Esophagus squamous epithelium (tissue), 5 donors: ENCODE measurements at regions not wholly inside any gene's neighbourhood (a gene's known extent, or its start where the extent isn't known, plus 50 kb on each side); places are given as distances from the start of the nearest gene placed in this dataset.

Source experiments
- DNase-seq: peaks from one replicate; lab custom pipeline; 2025; lab: John Stamatoyannopoulos, UW
- H3K27ac ChIP-seq, 4 donors: fragments of 200-600 bp; sonication (generic); one replicate each; pipeline ENCODE4 v1.5.1; 2016 to 2019; ENCODE audit warnings: mild to moderate bottlenecking in 1 of 4
- H3K27me3 ChIP-seq, 4 donors: fragments of 200-600 bp; sonication (generic); 1 replicate in 3 of 4; 2 replicates in 1 of 4; pipeline versions ENCODE4 v1.5.1 to v1.6.0; 2017 to 2021; ENCODE audit warnings: antibody characterized with exemption in 1 of 4
- H3K36me3 ChIP-seq, 3 donors: fragments of 200-600 bp; sonication (generic); one replicate each; pipeline ENCODE4 v1.5.1; 2016 to 2019
- H3K4me1 ChIP-seq, 3 donors: fragments of 200-600 bp; sonication (generic); one replicate each; pipeline ENCODE4 v1.5.1; 2017 to 2019
- H3K4me3 ChIP-seq, 4 donors: fragments of 200-600 bp; sonication (generic); 1 replicate in 3 of 4; 2 replicates in 1 of 4; pipeline ENCODE4 v1.5.1; 2016 to 2019; ENCODE audit warnings: mild to moderate bottlenecking in 2 of 4, moderate library complexity in 1 of 4
- H3K9me3 ChIP-seq, 3 donors: fragments of 200-600 bp; sonication (generic); one replicate each; pipeline ENCODE4 v1.5.1; 2016 to 2019
- POLR2A ChIP-seq, 4 donors: fragments of 450-650 bp; IDR thresholded peaks; one replicate each; pipeline ENCODE4 v1.6.1; 2017; ENCODE audit warnings: antibody characterized with exemption in 4 of 4, mild to moderate bottlenecking in 4 of 4, moderate library complexity in 3 of 4
- WGBS, 2 donors: methylation state at CpG; one replicate each; pipeline ENCODE4 v1.1.5; 2018; 5-methylcytosine and 5-hydroxymethylcytosine counted together
- intact Hi-C: fragments of 100-400 bp; cut with DNase I; formaldehyde crosslinking; loops from one replicate; pipeline ENCODE4 v1.15.0; 2022
- TF ChIP-seq, protein P1 (sequence below), 6 experiments: fragments of 450-650 bp in 4 of 6; fragments of 200-600 bp in 2 of 6; sonication (generic) in 2 of 6; IDR thresholded peaks; one replicate each; pipeline ENCODE4 v1.5.1; 2016 to 2019; ENCODE audit warnings: antibody characterized with exemption in 6 of 6, mild to moderate bottlenecking in 4 of 6, moderate library complexity in 4 of 6
- donor health status: DM: yes; HTN: yes; CAD: no.

DNA sequence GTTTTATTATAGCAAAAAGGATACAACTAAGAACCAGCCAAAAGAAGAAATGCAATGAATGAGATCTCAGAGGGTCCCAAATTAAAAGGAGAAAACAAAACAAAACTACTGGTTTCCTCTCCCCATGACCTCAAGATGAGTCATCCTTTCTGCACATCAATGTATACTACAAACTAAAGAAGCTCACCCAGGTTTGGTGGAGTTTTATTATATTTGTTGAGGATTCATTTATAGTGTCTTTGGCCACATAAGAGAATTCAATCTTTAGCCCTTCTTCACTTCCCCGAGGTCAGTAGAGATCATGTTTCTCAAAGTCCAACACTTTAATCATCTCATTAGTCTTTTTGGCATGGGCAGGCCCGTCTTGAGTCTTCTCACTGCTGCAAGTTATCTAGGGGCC lies 210.6 kb downstream of the SLC6A15 start:
- intact Hi-C loops: no loop called here
- no peaks in the 10 kb centered on the region for H3K9me3 ChIP-seq
- DNase-seq: no peak
- no peaks in the 10 kb centered on the region for H3K27me3 ChIP-seq
- H3K36me3 ChIP-seq: no peaks in the 10 kb centered on the region
- no peaks in the 10 kb centered on the region for H3K4me1 ChIP-seq
- 56 to 77% methylated on average over 2 of the region's 2 CpGs for WGBS, 2 donors
- no peak overlapping the region for H3K27ac ChIP-seq
- H3K4me3 ChIP-seq: no peak overlapping the region
- no peak for TF ChIP-seq POLR2A (IDR thresholded peaks at IDR 0.05)
- TF ChIP-seq, protein P1, sequence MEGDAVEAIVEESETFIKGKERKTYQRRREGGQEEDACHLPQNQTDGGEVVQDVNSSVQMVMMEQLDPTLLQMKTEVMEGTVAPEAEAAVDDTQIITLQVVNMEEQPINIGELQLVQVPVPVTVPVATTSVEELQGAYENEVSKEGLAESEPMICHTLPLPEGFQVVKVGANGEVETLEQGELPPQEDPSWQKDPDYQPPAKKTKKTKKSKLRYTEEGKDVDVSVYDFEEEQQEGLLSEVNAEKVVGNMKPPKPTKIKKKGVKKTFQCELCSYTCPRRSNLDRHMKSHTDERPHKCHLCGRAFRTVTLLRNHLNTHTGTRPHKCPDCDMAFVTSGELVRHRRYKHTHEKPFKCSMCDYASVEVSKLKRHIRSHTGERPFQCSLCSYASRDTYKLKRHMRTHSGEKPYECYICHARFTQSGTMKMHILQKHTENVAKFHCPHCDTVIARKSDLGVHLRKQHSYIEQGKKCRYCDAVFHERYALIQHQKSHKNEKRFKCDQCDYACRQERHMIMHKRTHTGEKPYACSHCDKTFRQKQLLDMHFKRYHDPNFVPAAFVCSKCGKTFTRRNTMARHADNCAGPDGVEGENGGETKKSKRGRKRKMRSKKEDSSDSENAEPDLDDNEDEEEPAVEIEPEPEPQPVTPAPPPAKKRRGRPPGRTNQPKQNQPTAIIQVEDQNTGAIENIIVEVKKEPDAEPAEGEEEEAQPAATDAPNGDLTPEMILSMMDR (IDR thresholded peaks at IDR 0.05): no peak

DNA sequence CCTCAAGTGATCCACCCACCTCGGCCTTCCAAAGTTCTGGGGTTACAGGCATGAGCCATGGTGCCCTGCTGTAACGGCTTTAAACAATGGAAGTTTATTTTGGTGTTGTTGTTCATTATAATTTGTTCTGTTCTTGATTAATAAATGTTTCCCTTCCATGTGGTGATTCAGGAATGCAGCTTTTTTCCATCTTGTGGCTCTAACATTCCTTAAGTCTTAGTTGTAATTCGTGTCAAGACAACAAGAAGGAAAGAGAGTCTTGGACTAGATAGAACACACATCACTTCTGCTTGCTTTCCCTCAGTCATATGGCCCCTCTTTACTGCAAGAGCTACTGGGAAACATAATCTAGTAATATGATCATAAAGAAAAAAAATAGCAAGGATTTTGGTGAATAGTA lies 211.6 kb downstream of the SLC6A15 start:
- Histone ChIP-seq H3K27me3 (no peaks in the 10 kb centered on the region), H3K4me1 (no peaks in the 10 kb centered on the region), H3K27ac (no peak overlapping the region), H3K4me3 (no peak overlapping the region), H3K36me3 (no peaks in the 10 kb centered on the region), H3K9me3 (no peaks in the 10 kb centered on the region)
- DNase-seq: no peak
- intact Hi-C loops: no loop called here
- WGBS, 2 donors: 60 to 68% methylated on average over 3 of the region's 3 CpGs
- TF ChIP-seq, protein P1 (IDR thresholded peaks at IDR 0.05): no peak
- no peak for TF ChIP-seq POLR2A (IDR thresholded peaks at IDR 0.05)

DNA sequence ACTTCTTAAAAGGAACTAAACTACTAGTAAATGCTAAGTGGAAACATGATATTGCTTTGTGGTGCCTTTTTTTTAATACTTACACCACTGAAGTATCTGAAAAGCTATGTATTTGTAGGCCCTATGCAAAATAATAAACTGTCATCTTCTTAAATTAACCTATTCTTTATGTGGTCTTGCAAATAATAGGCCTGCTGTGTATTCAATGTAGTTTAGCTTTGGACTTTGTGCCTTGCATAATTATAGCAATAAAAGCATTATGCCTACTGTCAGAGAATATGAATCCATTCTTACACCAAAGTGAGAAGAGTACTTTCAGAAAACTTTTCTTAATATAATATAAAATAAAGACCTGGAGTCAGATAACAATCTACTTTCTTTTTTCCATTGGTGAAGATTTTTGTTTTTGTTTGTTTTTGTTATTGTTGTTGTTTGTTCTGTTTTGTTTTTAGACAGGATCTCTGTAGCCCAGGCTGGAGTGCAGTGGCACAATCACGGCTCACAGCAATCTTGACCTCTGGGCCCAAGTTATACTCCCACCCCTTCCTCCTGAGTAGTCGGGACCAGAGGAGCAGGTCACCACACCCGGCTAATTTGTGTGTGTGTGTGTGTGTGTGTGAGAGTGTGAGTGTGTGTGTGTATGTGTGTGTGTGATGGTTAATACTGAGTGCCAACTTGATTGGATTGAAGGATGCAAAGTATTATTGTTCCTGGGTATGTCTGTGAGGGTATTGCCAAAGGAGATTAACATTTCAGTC lies 213.8 kb downstream of the SLC6A15 start:
- intact Hi-C loops: no loop called here
- TF ChIP-seq POLR2A (IDR thresholded peaks at IDR 0.05): no peak
- TF ChIP-seq, protein P1 (IDR thresholded peaks at IDR 0.05): no peak
- no peak for DNase-seq

DNA sequence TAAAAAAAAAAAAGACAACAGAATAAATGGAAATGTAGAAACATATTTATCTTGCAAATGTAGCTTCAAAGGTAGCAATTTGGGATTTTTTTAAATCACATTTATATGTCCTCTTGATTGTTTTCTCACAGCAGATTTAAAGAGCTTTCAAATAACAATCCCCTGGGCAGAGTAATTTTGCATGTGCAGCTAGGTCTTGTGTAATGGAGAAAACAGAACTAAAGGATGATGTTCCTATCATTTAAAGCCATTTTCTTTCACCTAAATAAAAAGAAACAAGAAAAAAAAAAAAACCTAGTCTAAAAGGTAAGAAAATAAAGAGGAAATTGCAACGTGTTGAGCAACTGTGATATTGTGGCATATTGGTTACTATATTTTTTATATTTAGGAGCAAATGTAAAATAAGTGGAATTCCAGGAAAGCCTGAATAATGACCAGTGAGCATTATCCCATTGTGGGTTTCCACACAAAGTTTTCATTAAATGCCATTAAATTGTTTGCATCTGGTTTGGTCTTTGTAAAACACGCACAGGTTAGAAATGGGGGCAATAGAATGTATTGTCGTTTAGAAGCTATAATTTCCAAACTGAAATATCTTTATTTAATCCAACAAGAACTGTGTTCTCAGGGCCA lies 215.6 kb downstream of the SLC6A15 start:
- 49 to 59% methylated on average over 3 of the region's 3 CpGs for WGBS, 2 donors
- no peaks in the 10 kb centered on the region for H3K9me3 ChIP-seq
- H3K4me1 ChIP-seq: no peaks in the 10 kb centered on the region
- no peak for TF ChIP-seq POLR2A (IDR thresholded peaks at IDR 0.05)
- TF ChIP-seq, protein P1 (IDR thresholded peaks at IDR 0.05): no peak
- H3K27ac ChIP-seq: no peak overlapping the region
- DNase-seq: no peak
- no peaks in the 10 kb centered on the region for H3K27me3 ChIP-seq
- no peaks in the 10 kb centered on the region for H3K36me3 ChIP-seq
- intact Hi-C loops: no loop called here
- H3K4me3 ChIP-seq: no peak overlapping the region

More for the DNA sequence above, 213.8 kb downstream of the SLC6A15 start:
- H3K27ac ChIP-seq: no peak overlapping the region
- H3K4me3 ChIP-seq: no peak overlapping the region
- H3K27me3 ChIP-seq: no peaks in the 10 kb centered on the region
- no peaks in the 10 kb centered on the region for H3K4me1 ChIP-seq
- no peaks in the 10 kb centered on the region for H3K9me3 ChIP-seq
- WGBS, 2 donors: 59 to 66% methylated on average over 3 of the region's 3 CpGs
- no peaks in the 10 kb centered on the region for H3K36me3 ChIP-seq

GRCh38 chr12:84696281-84696680 lies 216.3 kb downstream of the SLC6A15 start:
- TF ChIP-seq, protein P1 (IDR thresholded peaks at IDR 0.05): no peak
- no peak for TF ChIP-seq POLR2A (IDR thresholded peaks at IDR 0.05)
- H3K27me3 ChIP-seq: no peaks in the 10 kb centered on the region
- no peak overlapping the region for H3K4me3 ChIP-seq
- WGBS, 2 donors: 65 to 89% methylated on average over 2 of the region's 2 CpGs
- intact Hi-C loops: no loop called here
- H3K36me3 ChIP-seq: no peaks in the 10 kb centered on the region
- H3K9me3 ChIP-seq: no peaks in the 10 kb centered on the region
- H3K27ac ChIP-seq: no peak overlapping the region
- DNase-seq: no peak
- H3K4me1 ChIP-seq: no peaks in the 10 kb centered on the region
